HG03060 (cell line): ENCODE measurements at regions not wholly inside any gene's neighbourhood (a gene's known extent, or its start where the extent isn't known, plus 50 kb on each side); places are given as distances from the start of the nearest gene placed in this dataset.
"Not testable (repeated sequence)": the region's sequence is repeated elsewhere in the genome, so short reads cannot be mapped to it uniquely, and the experiment has no call there.

Experiments used
- ATAC-seq: cut with Tn5 transposase; IDR thresholded peaks from one replicate; pipeline ENCODE4 v1.9.1; 2021; ENCODE audit warnings: low read depth, moderate number of reproducible peaks; ENCODE audit not compliant: unreplicated experiment

DNA sequence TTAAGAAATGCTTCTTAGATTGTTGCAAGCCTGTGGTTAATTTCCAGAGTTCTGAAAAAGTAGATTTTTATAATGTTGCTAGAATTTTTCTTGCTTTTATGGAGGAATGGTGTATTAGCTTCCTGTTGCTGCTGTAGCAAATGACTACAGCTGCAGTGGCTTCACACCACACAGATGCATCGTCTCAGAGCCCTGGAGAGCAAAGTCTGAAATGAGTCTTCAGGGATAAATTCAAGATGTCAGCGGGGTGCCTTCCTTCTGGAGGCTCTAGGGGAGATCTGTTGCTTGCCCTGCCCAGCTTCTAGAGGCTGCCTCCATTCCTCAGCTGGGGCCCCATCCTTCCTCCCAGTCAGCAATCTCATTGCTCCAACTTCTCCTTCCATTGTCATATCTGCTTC, 187.8 kb downstream of the ZNF516 start:
- ATAC-seq = no peak

DNA sequence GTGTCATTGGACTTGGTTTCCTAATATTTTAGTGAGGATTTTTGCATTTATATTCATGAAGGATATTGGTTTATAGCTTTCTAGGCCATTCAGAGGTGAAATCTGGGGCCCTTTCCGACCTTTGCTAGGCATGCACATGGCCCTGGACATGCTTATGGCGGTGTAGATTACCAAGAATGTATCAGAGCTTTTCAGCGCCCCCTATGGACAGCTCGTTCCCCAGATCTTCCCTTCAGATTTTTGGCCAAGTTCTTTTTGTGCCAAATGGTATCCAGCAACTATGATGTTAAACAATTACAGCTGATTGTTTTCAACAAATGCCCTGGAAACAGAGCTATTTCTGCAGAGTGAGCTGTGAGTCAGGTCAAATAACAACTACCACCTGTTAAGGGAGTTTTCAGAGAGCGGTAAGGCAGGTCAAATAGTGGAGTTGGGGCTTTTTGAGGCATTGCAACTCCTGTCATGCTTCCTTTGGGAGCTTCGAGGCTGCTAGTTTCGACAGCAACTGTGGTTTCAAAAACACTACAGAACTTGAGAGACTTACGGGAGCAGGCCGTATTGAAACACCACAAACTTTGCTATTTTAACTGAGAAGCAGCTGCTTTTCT, 188.3 kb downstream of the ZNF516 start:
- no peak for ATAC-seq

DNA sequence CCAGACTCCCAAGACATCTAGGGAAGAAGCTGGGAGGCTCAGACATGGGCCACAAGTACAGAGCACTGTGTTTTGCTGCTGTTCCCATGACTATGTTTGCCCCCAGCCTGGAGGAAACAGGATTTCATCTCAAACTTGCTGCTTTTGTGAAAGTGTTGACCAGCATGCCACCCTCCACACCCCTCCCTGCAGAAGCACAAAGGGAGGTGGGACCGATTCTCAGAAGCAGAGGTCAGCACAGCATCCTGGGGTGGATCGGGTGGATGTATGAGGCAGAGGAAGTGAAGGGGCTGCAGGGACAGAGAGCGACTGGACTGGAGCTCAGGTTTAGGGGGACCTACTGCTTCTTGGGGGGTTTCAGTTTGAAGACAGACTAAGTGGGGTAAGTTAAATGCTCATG, 209.2 kb downstream of the ZNF516 start:
- no peak for ATAC-seq

DNA sequence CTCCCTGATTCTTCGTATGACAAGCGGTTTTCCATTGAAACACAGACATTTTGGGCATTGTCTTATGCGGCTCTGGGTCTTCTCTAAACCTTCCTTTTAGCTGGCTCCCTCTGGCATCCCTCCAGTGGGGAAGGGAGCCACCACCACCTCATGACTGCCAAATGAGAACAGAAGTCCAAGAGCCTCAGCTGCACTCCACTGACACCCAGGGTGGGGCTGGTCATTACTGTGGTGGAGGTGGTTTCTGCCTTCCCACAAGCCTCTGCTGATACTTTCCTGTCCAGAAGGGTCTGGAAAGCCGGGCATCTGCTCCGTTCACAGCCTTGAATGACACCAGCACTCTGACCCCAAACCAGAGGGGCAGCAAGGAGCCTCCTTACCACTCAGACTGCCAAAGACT, 213.5 kb downstream of the ZNF516 start:
- no peak for ATAC-seq

DNA sequence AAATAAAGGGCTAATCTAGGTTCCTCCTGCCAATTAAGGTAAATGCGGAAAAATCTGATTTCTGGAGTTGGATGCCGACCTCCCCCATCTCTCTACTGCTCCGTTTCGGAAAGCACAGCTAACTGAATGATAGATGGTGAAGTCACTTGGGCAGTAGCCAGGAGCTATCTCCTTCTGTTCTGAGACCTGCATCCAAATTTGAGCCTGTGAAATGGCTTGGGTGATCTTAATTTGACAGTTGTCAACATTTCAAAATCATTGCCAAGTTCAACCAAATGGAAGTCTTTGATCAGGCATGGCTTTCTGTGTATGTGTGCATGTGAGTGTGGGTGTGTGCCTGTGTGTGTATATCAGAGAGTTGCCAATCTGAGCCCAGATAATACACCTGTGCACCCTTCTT, 217.2 kb downstream of the ZNF516 start:
- ATAC-seq = no peak

DNA sequence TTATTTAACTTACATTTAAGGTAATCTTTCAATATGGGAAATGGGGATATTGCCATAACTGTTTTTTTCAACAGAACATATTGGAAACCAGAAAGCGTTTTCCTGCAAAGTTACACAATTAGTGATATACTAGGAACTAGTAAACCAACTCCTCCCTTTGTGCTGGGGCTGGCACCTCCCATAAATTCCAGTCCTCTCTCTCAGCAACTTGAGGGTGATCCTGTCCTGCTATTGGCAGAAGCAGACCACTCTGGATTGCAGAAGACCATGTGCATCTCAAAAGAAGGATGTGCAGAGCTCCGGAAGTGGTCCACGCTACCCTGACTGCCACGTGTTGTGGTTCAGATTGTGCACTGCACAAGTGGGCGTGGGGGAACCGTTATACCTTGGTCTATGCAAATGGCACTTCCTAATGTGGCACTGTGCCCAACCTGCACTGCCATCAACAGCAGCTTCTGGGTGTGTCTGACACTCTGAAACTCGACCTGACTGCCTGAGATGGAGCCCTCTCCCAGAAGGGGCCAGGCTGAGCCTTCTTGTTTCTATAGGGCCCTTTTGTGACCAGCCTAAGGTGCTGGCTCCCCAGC, 219.2 kb downstream of the ZNF516 start:
- ATAC-seq = no peak

DNA sequence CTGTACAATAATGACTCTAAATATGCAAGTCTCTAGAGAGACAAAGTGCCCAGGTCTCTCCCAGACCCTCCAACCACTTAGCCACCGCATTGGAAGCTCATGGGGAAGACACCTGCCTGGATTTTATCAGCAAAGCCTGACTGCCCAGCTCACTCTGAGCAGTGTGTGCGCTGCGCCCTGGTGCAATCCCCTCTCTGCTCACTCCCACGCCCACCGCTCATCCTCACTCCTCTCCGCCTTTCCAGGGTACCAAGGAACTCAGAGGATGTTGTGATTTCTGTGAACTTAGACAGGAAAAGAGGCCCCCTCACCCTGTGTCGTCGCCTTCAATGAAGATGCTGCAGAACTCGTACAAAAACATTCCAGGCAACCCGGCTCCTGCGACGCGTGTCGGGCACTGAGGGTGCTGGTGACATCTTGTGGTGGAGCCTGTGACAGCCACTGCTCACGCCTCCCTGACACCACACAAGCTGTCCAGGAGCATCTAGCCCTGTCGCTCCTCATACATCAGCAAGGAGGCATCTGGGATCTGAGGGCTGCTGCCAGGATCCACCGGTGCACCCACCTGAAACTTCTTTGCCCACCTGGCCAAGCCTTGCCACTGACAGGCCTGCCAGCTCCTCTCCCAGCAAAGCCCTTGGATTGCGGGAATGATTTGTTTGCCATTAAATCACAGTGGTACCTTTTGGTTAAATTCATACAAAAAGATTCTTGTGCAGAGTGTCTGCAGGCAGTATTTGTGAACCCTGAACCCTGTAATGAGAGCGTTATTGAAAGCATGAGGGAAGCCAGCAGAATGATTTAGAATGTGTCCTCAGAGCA, 220.4 kb downstream of the ZNF516 start:
- ATAC-seq = no peak

DNA sequence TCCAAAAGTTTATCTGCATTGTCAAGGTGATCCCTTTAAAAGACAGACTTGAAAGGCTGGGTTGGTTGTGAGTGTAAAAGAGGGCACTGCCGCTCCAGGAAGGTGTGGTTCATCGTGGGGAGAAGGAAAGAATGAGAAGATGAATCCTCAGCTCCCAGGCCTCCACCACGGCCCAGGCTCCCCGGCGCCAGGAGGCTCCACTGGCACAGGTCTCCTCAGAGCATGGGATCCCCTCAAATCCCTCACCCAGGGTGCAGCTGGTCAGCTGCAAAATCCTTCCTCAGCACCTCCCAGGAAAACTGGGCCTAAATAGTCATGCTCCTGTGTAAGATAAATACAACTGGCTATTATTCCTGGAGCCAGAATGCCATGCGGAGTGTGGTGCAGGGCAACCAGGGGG, 221.1 kb downstream of the ZNF516 start:
- no peak for ATAC-seq

DNA sequence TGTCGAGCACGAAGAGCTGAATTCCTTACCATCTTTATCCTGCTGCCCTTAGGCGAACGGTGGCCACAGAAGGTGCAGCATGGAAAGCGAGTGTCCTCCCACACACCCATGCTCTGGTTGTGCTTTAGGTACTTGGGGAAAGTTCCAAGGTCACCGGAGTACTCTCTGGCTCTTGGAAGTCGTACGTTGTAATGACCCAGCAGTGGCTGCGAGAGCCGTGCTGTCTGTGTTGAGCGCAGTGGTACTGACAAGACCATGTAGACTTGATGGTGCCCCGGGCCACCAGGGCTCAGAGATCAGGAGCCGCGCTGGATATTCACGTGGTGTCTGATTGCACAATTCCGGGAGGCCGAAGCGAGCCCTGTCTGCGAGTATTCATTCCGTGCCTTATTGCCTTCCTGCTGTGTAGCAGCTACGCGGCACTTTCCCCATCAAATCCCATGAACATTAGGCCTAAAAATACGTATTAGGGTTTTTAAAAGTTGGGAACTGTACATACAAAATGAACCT, 222.0 kb downstream of the ZNF516 start:
- no peak for ATAC-seq

DNA sequence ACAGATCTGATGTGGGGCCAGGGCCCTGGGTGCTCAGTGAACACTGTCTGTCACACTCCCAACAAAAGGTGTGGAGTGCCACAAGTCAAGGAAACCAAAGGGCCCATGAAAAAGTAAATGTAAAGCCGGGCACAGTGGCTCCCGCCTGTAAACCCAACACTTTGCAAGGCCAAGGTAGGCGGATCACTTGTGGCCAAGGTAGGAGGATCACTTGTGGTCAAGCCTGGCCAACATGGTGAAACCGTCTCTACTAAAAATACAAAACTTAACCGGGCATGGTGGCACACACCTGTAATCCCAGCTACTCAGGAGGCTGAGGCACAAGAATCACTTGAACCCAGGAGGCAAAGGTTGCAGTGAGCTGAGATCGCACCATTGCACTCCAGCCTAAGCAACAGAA, 227.6 kb downstream of the ZNF516 start:
- ATAC-seq = not testable (repeated sequence)

DNA sequence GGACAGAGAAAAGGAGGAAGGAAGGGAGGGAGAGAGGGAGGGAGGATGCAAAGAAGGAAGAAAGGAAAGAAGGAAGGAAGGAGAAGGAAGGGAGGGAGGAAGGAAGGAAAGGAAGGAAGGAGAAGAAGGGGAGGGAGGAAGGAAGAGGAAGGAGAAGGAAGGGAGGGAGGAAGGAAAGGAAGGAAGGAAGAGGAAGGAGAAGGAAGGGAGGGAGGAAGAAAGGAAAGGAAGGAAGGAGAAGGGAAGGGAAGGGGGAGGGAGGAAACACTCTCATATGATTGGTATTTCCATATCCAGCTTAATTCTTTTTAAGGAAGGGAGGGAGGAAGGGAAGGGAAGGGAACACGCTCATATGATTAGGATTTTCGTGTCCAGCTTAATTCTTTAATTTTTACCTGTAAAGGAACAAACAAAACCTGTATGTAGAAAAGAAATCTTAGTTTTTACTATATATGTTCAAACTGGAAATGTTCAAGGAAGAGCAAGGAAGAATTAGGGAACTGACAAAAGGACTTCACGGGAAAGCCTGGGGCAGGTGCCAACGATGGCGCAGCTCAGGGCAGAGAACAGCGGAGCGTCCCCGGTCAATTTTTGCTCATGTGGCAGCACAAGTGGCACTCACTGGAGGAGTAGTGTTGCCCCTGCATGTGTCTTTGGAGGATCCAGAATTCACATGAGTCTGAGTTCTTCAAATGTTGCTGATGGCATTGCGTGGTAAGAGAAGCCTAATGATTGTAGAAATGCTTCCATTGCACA, 228.6 kb downstream of the ZNF516 start:
- ATAC-seq = no peak

DNA sequence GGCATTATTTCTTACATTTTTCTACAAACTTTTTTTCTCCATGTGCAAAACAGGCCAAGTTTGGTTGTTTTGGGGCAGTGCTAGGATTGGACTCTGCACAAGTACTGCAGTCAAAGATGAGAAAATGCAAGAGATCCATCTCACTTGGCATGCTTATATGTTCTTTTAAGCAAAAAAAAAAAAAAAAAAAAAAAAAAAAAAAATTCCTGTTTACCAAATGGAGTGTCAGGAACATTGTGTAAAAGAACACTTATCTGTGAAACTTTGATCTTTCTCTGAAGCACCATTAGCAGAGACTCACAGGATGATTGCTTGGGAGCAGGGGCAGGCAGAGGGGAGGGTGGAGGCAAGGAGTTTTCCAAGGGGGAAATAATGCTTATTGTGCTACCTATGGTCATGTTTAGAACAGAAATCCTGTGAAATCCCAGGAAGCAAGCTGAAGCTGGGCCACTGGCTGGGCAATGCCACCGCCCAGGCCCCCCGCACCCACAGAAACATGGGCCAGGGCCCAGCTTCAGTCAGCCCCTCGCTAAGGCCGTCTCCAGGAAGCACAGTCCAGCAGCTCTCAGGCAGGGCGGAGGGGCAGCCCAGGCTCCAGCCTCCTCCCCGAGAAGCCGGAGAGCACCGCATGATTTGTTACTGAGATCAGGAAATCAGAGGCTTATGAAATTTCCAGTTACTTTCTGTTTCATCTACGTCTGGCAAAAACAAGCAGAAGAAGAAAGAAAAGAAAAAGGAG, 229.4 kb downstream of the ZNF516 start:
- no peak for ATAC-seq

DNA sequence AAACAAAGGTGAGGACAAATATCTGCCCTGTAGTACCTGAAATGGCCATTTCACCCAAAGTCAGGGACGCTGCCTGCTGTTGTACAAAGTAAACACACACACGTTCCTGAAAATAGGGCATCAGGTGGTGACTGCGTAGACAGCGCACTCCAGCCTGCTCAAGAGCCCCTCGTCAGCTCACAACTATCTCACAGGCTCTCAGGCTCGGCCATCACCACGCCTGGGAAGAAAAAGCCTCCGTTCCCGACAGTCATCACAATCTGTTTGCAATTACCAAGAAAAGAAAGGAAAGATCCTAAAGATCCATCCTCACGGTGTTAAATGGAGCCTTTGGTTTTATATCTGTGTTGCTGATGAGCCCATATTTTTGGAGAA, 230.2 kb downstream of the ZNF516 start:
- no peak for ATAC-seq

DNA sequence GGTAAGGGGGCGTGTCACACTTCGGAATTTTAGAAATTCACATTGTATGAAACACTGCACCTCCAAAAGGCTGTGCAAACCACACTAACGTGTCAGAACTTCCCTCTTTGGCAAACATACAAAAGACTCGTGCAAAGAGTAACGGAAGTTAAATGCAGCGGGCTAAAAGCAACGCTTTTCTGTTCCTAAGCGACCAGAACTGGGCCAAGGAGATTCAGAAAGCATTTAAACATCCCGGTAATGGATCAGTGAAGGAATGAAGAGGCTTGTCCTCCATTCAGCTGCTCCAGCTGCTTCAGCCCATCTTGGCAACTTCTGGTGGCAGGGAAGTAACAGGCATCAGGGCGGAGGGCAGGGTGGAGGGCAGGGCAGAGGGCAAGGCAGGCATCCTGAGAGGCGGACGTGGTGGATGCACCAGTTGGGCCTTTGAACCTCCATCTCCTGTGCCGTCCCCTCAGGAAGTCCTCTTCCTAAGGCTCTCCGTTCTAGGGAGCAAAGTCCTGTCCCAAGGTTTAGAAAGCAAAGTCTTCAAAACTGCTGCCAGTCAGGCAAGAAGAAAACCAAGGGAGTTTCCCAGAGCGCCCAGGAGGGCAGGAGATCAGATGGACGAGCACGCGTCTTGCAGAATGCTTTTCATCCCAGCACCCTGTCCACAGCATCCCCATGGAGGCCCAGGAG, 230.7 kb downstream of the ZNF516 start:
- no peak for ATAC-seq

DNA sequence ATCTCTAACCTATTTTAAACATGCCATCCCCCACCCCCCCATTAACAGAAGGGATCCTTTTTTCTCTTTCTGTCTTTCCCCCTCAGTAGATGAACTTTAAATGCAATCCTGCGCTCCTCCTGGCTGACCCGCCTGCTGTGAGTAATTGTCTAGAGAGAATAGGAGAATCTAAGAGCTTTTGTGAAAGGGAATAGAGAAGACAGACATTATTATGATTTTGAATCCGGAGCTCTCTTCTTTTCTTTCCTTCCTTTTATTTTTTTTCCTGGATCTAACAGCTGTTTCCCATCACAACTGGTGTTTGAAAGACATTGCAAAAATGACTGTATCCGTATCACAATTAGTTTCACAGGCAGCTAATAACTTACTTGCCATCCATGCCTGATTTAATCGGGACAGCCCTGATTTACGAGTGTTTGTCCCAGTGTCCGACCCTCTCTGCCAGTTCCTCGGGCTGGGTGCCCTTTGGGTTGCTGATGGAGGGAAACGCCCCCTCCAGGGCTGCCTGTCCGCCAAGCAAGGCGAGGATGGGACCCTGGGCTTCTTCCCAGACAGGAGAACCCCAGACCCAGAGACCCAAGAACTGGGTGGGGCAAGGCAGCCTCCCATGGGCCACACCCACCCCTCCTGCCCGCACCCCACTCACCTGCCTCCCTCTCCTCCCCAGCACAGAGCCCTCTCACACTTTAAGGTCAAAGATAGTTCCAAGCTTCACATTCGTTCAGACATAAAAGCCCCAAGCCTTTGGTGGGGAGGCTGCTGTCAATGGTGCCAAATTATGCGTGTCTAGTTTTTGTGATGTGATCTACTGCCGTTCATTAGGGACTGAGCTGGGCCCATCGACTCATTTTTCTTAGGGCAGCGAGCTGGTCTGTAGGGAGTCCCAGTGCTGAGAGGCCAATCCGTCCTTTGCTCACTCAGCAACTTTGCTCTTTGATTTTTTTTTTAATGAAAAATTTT, 231.7 kb downstream of the ZNF516 start:
- ATAC-seq = no peak

DNA sequence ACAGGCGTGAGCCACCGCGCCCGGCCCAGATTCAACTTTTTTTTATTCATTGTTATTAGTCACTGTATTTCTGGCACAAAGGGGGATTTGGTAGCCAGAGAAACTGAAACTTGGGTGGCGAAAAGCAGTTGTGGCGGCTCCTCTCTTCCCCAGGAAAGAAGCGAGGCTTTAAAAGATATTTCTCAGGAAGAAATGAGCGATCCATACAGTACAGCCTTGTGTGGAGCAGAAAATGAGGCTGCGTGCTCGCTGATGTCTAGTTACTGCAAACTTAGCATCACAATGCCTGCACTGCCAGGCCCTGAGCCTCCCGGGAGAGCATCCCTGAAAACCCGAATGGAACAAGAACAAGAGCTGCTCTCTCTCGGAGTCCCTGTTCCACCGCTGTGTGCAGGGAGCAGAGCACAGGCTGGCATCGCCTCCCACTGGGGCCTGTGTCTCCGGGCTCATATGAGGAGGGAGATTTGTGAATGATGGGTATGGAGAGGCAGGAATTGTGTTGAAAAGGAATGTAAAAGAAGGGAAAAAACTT, 234.0 kb downstream of the ZNF516 start:
- no peak for ATAC-seq

DNA sequence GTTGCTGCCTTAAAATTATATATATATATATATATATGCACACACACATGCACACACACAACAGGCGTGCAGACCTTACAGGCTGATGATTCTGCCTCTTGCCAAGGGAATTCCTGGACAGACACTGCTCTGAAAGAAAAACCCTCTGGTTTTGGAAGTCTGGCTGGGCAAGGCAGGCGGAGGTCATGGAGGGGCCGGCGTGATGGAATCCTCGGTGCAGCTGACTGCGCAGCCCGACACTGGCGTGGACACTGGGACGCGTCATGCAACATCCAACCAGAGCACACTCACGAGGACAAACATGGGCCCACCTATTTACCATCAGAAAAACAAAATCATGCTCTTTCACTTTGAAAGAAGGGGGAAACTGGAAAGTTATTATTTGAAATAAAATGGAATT, 235.3 kb downstream of the ZNF516 start:
- no peak for ATAC-seq

DNA sequence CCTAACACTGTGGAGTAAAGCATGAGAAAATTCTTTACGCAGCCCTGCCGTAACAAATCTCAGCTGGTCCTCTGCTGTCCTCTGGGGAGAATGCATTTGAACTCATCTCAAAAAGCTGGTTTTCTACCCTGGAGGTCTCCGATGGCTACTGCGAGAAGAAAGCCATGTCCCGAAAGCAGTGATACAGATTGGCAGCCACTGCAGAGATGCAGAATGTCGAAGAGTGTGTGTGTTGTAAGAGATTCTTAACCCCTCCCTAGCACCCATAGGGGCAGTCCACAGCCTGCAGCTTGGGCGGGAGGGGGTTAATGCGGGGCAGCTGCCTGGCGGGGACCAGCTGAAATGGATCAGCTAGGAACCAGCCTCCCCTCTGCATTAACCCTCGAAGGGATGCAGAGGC, 235.9 kb downstream of the ZNF516 start:
- no peak for ATAC-seq

DNA sequence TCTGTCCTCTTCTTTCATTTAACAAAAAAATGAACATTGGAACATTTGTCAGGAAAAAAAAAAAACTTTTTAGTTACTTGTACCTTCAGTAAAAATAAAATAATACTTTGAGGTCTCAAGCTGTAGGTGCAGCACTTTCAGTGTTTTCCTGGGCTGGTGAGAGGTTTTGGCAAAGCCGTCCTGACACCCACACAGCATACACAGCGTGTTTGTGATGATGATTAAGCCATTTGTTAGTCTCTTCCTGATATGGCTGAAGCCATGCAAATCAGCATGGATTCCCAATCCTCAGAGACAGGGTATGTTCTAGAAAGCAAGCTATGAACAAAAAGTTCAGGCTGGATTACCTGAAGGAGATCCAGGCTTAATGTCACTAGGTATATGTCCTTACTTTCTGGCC, 236.8 kb downstream of the ZNF516 start:
- no peak for ATAC-seq
